HG02678 (cell line): ENCODE measurements at regions not wholly inside any gene's neighbourhood (a gene's known extent, or its start where the extent isn't known, plus 50 kb on each side); places are given as distances from the start of the nearest gene placed in this dataset.
"Not testable (repeated sequence)": the region's sequence is repeated elsewhere in the genome, so short reads cannot be mapped to it uniquely, and the experiment has no call there.

Experiments
- ATAC-seq: cut with Tn5 transposase; IDR thresholded peaks from one replicate; pipeline ENCODE4 v1.9.1; 2021; ENCODE audit warnings: mild to moderate bottlenecking, moderate library complexity; ENCODE audit not compliant: unreplicated experiment

- no peak for ATAC-seq
Measured at GRCh38 chr3:177610686-177611633, 413.7 kb upstream of the TBL1XR1 start.

- ATAC-seq = no peak
Measured at GRCh38 chr3:177611752-177612334, 414.6 kb upstream of the TBL1XR1 start.

DNA sequence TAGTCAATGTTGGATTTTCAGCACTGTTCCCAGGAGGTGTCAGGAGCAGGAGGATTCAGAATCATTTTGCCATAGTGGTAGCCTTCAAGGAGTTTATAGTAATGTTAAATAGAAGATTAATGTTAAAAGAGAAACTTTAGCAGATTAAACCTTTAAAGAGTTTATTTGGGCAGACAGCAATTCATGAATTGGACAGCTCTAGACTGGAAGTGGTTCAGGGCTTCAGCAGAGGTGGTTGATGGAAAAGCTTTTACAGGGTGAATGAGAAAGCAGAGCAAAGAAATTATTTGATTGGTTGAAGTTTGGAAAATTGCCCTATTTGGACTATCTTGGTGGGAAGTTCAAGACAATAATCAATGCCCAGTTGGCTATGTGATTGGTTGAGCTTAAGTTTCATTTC lies 416.6 kb upstream of the TBL1XR1 start:
- ATAC-seq = no peak

GRCh38 chr3:177615015-177615414 lies 417.7 kb upstream of the TBL1XR1 start:
- ATAC-seq = no peak

- no peak for ATAC-seq
Measured at GRCh38 chr3:177618873-177619733, 421.8 kb upstream of the TBL1XR1 start.

DNA sequence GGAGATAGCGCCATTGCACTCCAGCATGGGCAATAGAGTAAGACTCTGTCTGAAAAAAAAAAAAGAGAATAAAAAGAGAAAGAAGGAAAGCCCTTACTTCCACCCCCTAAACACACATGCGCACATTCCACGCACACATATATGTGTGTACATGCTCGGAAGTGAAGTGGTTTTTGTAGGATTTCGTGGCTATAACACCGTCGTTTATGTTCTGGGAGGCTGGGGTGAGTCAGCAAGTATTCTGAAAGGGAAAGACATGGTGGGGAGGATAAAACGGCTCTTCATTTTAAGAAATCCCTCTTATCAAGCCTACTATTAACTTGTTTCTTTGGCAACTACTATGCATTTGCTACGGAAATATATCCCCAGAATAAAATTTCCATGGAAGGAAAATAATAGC lies 422.8 kb upstream of the TBL1XR1 start:
- ATAC-seq = no peak

DNA sequence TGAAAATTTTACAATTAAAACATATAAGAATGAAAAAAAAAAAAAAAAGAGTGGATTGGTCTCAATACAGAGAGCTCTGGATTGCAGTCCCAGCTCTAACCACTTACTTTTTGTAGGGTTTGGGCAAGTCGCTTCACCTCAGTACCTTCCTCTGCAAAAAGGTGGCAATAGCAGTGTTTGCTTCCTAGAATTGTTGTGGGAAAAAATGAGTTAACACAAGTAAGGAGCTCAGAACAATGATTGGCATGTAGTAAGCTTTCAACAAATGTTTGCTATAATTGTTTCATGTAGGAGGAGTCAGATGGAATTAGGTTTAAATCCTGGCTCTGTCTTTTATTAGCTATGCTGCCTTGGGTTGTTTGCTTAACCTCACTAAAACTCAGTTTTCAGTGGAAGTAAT lies 425.2 kb upstream of the TBL1XR1 start:
- no peak for ATAC-seq

DNA sequence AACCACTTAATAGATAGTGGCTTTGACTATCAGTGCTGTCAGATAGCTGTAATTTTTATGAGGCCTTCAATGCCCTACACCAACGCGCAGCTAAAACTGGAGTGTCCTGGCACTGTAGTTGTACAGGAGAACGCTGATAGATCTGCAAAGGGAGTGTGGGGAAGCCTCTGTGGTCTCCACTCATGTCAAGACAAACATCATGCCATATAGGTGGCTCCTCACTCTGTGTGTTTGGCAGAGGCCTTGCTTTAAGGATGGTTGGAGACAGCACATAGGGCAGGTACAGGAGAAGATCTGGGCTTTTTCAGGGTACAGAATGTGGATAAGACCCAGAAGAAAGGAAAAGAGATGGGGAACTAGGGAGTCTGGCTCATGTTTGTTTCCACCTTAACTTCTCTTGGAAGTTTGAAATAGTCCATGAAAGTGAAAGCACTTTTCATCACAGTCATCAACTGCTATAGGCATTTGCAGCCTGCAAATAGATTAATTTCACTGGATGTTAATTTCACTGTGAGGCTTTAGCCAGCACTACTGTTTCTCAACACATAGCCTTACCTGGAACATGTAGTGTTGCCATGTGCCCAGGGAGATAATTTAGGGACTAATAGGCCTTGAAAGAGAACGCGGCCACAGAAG lies 425.8 kb upstream of the TBL1XR1 start:
- ATAC-seq = no peak

DNA sequence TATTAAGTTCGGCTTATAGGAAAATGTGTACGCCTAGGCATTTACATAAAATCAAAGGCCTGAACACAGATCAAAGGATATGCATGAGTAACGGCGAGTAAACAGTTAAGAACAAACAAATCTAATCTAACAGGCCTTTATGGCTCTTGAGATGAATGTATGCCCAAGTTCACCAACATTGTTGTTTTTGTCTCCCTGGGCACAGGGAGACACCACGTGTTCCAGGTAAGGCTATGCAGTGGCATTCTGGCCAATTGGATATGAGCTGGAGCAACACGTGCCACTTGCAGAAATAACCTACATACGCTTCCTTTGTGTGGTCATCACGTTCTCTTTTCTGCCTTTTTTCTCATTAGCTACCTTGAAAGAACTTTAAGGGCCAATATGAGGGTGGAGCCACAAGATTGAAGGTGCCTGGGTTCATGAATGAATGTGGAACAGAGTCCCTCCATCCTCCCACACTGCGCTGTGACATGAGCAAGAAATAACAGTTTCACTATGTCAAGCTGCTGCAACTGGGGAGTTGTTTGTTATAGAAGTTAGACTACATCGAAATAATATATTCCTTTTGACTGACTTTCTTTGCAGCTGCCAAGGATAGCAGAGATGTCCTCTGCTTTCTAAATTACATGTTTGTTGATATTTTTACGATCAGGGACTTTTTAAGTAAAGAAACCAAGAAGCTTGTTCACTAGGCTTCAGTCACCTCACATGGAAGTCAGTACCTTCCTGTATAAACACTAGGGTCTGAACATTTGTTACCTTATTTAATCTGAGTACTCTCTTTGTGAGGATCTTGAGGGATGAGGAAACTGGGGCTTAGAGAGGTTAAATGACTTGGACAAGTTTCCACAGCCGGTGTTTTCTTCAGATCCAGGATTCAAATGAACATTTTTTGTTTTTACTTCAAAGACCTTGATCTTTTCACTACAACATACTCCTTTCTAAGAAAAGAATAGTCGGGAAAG lies 427.5 kb upstream of the TBL1XR1 start:
- no peak for ATAC-seq

DNA sequence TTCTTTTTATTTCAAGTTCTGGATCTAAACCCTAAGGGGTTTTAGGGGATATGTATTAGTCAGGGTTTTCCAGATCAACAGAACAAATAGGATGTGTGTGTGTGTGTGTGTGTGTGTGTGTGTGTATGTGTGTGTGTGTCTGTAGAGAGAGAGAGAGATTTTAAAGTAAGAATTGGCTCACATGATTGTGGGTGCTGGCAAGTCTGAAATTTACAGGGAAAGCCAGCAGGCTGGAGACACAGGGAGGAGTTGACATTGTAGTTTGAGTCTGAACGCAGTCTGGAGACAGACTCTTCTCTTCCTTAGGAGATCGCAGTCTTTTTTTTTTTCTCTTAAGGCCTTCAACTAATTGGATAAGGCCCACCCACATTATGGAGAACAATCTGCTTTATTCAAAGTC lies 428.8 kb upstream of the TBL1XR1 start:
- ATAC-seq = no peak

- not testable (repeated sequence) for ATAC-seq
Measured at GRCh38 chr3:177628095-177628719, 430.9 kb upstream of the TBL1XR1 start.

DNA sequence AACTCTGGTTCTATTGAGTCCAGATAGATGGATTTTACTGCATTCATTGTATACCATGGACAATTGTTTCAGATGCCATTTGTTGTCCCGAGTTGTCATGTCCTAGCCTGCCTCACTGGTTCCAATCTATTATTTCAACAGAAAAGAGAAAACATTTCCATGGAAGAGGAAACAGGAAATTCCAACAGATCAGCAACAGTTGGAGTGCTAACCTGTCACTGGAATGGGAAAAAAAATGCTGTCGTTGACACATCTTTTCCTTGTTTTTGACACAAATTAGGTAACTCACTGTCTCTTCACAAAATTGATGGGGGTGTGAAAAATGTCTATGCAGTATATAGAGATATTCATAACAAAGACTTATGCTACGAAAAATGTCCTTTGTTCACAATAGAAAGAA lies 432.0 kb upstream of the TBL1XR1 start:
- ATAC-seq = no peak

GRCh38 chr3:177633671-177634207 lies 436.5 kb upstream of the TBL1XR1 start:
- no peak for ATAC-seq

DNA sequence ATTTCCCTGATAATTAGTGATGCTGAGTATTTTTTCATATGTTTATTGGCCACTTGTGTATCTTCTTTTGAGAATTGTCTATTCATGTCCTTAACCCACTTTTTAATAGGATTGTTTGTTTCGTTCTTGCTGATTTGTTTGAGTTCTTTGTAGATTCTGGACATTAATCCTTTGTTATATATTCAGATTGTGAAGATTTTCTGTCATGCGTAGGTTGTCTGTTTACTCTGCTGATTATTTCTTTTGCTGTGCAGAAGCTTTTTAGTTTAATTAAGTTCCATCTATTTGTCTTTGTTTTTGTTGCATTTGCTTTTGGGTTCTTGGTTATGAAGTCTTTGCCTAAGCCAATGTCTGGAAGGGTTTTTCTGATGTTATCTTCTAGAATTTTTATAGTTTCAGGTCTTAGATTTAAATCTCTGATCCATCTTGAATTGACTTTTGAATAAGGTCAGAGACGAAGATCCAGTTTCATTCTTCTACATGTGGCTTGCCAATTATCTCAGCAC lies 438.4 kb upstream of the TBL1XR1 start:
- not testable (repeated sequence) for ATAC-seq

DNA sequence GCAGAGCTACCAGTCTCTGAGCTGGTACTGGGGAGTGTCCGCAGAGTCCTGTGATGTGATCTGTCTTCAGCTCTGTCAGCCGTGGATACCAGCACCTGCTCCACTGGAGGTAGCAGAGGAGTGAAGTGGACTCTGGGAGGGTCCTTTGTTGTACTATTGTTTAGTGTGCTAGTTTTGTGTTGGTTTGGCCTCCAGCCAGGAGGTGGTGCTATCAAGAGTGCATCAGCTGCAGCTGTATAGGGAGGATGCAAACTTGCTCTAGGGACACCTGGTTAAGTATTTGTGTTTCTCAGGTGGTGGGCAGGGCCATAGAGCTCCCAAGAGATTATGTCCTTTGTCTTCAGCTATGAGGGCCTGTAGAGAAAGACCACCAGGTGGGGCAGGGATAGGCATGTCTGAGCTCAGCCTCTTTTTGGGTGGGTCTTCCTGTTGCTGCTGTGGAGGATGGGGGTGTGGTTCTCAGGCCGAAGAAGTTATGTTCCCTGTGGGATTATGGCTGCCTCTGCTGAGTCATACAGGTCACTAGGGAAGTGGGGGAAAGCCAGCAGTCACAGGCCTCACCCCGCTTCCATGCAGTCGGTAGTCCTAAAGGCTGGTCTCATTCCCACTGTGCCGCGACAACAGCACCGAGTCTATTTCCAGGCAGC lies 443.2 kb upstream of the TBL1XR1 start:
- no peak for ATAC-seq

DNA sequence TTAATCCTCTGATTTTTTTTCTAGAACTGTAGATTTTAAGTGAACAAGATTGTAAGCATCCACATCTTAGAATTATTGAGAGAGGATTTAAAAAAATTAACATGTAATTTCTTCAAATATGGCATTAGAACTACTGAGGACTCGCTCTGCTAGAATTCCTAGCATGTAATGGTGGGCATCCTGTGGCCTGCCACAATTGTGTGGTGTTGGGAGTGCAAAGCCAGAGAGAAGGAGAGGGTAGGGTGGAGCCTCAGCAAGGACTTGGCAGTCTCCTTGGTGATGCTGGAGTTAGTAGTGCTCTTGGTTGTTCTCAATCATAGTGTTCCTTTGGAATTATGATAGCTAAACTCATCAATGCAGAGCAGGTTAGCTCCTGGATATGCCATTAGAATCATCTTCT lies 443.9 kb upstream of the TBL1XR1 start:
- no peak for ATAC-seq

DNA sequence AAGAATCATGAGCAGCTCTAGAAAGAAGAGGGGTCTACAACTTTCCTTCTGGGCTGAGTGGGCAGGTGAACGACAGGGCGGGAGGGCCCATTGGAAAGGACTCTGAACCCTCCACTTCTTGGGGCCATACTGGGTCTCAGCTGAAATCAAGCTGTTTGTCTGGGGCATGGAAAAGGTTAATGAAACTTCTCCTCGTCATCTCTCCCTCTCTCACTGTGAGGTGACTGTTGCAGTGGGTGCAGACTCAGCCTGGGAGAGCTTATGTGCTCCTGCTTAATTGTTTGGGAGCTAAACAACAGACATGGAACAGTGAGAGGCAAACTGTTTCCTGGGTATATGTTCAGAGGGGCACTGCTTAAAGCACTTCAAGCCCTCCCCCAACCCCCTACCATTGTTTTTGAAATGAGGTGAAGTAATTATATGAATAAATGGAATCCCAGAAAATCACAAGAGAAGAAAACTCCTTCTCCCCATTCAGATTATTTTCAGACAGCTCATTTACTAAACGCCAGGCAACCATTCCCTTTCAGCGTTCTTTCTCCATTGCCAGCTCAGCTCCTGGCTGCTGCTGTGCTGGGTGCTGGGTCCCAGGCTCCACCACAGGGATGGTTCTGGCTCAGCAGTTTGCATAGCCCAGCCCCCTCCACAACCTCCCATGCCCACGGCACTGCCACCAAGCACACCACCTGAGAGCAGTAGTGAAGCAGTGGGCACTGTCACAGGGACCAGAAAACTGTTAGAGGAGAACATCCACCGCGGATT lies 444.9 kb upstream of the TBL1XR1 start:
- ATAC-seq = no peak

- ATAC-seq = no peak
Measured at GRCh38 chr3:177642804-177643125, 445.5 kb upstream of the TBL1XR1 start.
